ENCODE measurements at regions not wholly inside any gene's neighbourhood (a gene's known extent, or its start where the extent isn't known, plus 50 kb on each side); places are given as distances from the start of the nearest gene placed in this dataset.

- DNase-seq: no peak
- Histone ChIP-seq H3K4me1 (replicated peaks in 1 of 2) (no peaks in the 10 kb centered on the region), H3K36me3 (replicated peaks in 1 of 2) (no peaks in the 10 kb centered on the region), H3K9me3 (replicated peaks in 1 of 3) (no peaks in the 10 kb centered on the region), H3K27me3 (no peaks in the 10 kb centered on the region), H3K27ac (no peak overlapping the region), H3K4me3 (no peak overlapping the region)
- TF ChIP-seq, protein P1, sequence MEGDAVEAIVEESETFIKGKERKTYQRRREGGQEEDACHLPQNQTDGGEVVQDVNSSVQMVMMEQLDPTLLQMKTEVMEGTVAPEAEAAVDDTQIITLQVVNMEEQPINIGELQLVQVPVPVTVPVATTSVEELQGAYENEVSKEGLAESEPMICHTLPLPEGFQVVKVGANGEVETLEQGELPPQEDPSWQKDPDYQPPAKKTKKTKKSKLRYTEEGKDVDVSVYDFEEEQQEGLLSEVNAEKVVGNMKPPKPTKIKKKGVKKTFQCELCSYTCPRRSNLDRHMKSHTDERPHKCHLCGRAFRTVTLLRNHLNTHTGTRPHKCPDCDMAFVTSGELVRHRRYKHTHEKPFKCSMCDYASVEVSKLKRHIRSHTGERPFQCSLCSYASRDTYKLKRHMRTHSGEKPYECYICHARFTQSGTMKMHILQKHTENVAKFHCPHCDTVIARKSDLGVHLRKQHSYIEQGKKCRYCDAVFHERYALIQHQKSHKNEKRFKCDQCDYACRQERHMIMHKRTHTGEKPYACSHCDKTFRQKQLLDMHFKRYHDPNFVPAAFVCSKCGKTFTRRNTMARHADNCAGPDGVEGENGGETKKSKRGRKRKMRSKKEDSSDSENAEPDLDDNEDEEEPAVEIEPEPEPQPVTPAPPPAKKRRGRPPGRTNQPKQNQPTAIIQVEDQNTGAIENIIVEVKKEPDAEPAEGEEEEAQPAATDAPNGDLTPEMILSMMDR (IDR thresholded peaks at IDR 0.05): no peak
- TF ChIP-seq POLR2A (IDR thresholded peaks at IDR 0.05): no peak
- WGBS, 4 donors: 74 to 95% (median 91%) methylated on average over 1 of the region's 1 CpG
- intact Hi-C loops (cut with DNase I): no loop called here
These were observed 78.8 kb upstream of the COMTD1 start for GRCh38 chr10:75314570-75314969.

DNA sequence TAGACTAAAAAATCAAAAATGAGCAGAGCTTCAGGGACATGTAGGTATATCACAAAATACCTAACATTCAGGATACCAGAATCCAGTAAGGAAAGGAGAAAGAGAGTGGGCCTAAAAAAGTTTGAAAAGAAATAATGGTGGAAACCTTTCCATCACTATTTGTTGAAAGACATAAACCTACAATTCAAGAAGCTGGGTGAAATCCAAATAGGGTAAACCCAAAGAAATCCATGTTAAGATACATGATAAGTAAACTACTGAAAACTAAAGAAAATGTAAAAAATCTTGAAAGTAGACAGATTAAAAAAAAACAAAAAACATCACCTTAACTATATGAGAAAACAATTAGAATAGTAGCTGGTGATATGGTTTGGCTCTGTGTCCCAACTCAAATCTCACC, 76.7 kb upstream of the COMTD1 start:
- DNase-seq: no peak
- H3K9me3 ChIP-seq (replicated peaks in 1 of 3): no peaks in the 10 kb centered on the region
- H3K36me3 ChIP-seq (replicated peaks in 1 of 2): no peaks in the 10 kb centered on the region
- intact Hi-C loops (cut with DNase I): no loop called here
- TF ChIP-seq, protein P1 (IDR thresholded peaks at IDR 0.05): no peak
- TF ChIP-seq POLR2A (IDR thresholded peaks at IDR 0.05): no peak
- H3K27ac ChIP-seq: no peak overlapping the region
- no peaks in the 10 kb centered on the region for H3K27me3 ChIP-seq
- H3K4me1 ChIP-seq (replicated peaks in 1 of 2): no peaks in the 10 kb centered on the region
- no peak overlapping the region for H3K4me3 ChIP-seq

DNA sequence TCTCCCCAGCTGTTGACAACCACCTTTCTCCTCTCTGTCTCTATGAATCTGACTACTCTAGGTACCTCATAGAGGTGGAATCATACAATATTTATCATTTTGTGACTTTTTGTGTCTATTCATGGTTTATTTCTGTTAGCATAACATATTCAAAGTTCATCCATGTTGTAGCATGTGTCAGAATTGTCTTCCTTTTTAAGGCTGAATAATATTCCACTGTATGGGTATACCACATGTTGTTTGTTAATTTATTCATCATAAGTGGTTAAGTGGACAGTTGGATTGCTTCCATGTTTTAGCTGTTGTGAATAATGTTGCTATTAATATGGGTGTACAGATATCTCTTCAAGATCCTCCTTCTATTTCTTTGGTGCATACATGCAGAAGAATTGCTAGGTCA, 69.9 kb upstream of the COMTD1 start:
- no peak for DNase-seq
- no peaks in the 10 kb centered on the region for H3K4me1 ChIP-seq (replicated peaks in 1 of 2)
- H3K4me3 ChIP-seq: no peak overlapping the region
- no peak overlapping the region for H3K27ac ChIP-seq
- no peaks in the 10 kb centered on the region for H3K9me3 ChIP-seq (replicated peaks in 1 of 3)
- intact Hi-C loops (cut with DNase I): no loop called here
- H3K36me3 ChIP-seq (replicated peaks in 1 of 2): no peaks in the 10 kb centered on the region
- TF ChIP-seq, protein P1 (IDR thresholded peaks at IDR 0.05): no peak
- TF ChIP-seq POLR2A (IDR thresholded peaks at IDR 0.05): no peak
- H3K27me3 ChIP-seq: no peaks in the 10 kb centered on the region

DNA sequence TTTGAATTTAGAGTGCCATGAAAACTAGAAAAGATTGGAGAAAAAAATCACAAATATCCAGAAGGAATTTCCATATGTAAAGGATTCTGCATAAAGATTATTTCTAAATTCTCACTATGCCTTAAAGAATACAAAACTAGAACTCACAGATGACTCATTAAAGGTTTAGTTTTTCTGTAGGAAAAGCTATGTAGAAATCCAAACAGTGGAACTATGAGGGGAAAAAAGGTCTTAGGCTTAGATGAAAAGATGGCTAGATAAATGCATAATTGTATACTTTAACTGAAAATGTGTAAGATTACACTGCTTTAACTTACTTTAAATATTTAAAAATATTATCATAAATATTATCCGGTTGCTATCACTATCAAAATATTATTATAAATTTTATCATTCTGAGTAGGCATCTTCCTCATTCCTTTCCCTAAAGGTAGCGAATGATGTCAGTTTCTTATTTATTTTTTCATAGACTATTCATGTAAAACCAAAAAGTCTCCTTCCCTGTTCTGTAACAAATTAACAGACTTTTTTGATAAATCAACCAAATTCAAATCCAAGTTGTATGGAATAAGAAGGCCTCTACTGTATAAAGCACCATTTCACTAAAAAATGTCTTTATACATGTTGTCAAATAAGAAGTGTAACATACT, 69.1 kb upstream of the COMTD1 start:
- 95 to 96% (median 96%) methylated on average over 2 of the region's 2 CpGs for WGBS, 4 donors
- no peak for DNase-seq
- H3K4me3 ChIP-seq: no peak overlapping the region
- no peaks in the 10 kb centered on the region for H3K36me3 ChIP-seq (replicated peaks in 1 of 2)
- H3K4me1 ChIP-seq (replicated peaks in 1 of 2): no peaks in the 10 kb centered on the region
- intact Hi-C loops (cut with DNase I): no loop called here
- H3K27me3 ChIP-seq: no peaks in the 10 kb centered on the region
- no peak overlapping the region for H3K27ac ChIP-seq
- no peaks in the 10 kb centered on the region for H3K9me3 ChIP-seq (replicated peaks in 1 of 3)
- TF ChIP-seq, protein P1 (IDR thresholded peaks at IDR 0.05): no peak
- TF ChIP-seq POLR2A (IDR thresholded peaks at IDR 0.05): no peak
